ENCODE measurements at regions not wholly inside any gene's neighbourhood (a gene's known extent, or its start where the extent isn't known, plus 50 kb on each side); places are given as distances from the start of the nearest gene placed in this dataset.

GRCh38 chr21:32162727-32163320 lies 116.0 kb downstream of the MIS18A start:
- Histone ChIP-seq H3K4me3 (replicated peaks in 1 of 3) (no peak overlapping the region), H3K27ac (no peak overlapping the region), H3K36me3 (no peaks in the 10 kb centered on the region), H3K9me3 (no peaks in the 10 kb centered on the region), H3K27me3 (no peaks in the 10 kb centered on the region), H3K4me1 (no peaks in the 10 kb centered on the region)
- intact Hi-C loops (cut with DNase I), result no loop called here
- WGBS, 2 donors, result 73 to 83% methylated on average over 6 of the region's 6 CpGs
- TF ChIP-seq POLR2A (IDR thresholded peaks at IDR 0.05) (no peak), CTCF (IDR thresholded peaks at IDR 0.05) (no peak)
- no peak for DNase-seq

- H3K36me3 ChIP-seq, result no peaks in the 10 kb centered on the region
- H3K4me1 ChIP-seq, result no peaks in the 10 kb centered on the region
- WGBS, 2 donors, result 83 to 87% methylated on average over 2 of the region's 2 CpGs
- intact Hi-C loops (cut with DNase I), result no loop called here
- H3K27me3 ChIP-seq, result no peaks in the 10 kb centered on the region
- no peak for DNase-seq
- no peak overlapping the region for H3K27ac ChIP-seq
- TF ChIP-seq POLR2A (IDR thresholded peaks at IDR 0.05), result no peak
- TF ChIP-seq CTCF (IDR thresholded peaks at IDR 0.05), result no peak
- no peak overlapping the region for H3K4me3 ChIP-seq (replicated peaks in 1 of 3)
- no peaks in the 10 kb centered on the region for H3K9me3 ChIP-seq
Observed at GRCh38 chr21:32155226-32155625, 123.6 kb downstream of the MIS18A start.

GRCh38 chr21:32147041-32147440 lies 131.8 kb downstream of the MIS18A start:
- intact Hi-C loops (cut with DNase I), result no loop called here
- H3K27me3 ChIP-seq, result no peaks in the 10 kb centered on the region
- TF ChIP-seq POLR2A (IDR thresholded peaks at IDR 0.05) (no peak), CTCF (IDR thresholded peaks at IDR 0.05) (no peak)
- H3K36me3 ChIP-seq, result no peaks in the 10 kb centered on the region
- no peaks in the 10 kb centered on the region for H3K9me3 ChIP-seq
- no peak overlapping the region for H3K27ac ChIP-seq
- H3K4me1 ChIP-seq, result no peaks in the 10 kb centered on the region
- WGBS, 2 donors, result 41 to 89% methylated on average over 2 of the region's 2 CpGs
- no peak for DNase-seq
- no peak overlapping the region for H3K4me3 ChIP-seq (replicated peaks in 1 of 3)

GRCh38 chr21:32144851-32145250 lies 134.0 kb downstream of the MIS18A start:
- WGBS, 2 donors, result 91 to 98% methylated on average over 2 of the region's 2 CpGs
- Histone ChIP-seq H3K4me3 (replicated peaks in 1 of 3) (no peak overlapping the region), H3K27me3 (no peaks in the 10 kb centered on the region), H3K9me3 (no peaks in the 10 kb centered on the region), H3K36me3 (no peaks in the 10 kb centered on the region), H3K27ac (no peak overlapping the region), H3K4me1 (no peaks in the 10 kb centered on the region)
- TF ChIP-seq CTCF (IDR thresholded peaks at IDR 0.05) (no peak), POLR2A (IDR thresholded peaks at IDR 0.05) (no peak)
- intact Hi-C loops (cut with DNase I), result no loop called here
- no peak for DNase-seq

GRCh38 chr21:32143241-32143939 lies 135.5 kb downstream of the MIS18A start:
- intact Hi-C loops (cut with DNase I), result no loop called here
- 61 to 67% methylated on average over 13 of the region's 13 CpGs for WGBS, 2 donors
- H3K27me3 ChIP-seq, result no peaks in the 10 kb centered on the region
- H3K9me3 ChIP-seq, result no peaks in the 10 kb centered on the region
- no peaks in the 10 kb centered on the region for H3K4me1 ChIP-seq
- DNase-seq, result no peak
- no peak for TF ChIP-seq POLR2A (IDR thresholded peaks at IDR 0.05)
- TF ChIP-seq CTCF (IDR thresholded peaks at IDR 0.05), result no peak
- no peak overlapping the region for H3K4me3 ChIP-seq (replicated peaks in 1 of 3)
- no peak overlapping the region for H3K27ac ChIP-seq
- H3K36me3 ChIP-seq, result no peaks in the 10 kb centered on the region
